WTC11 (cell line): ENCODE measurements at regions not wholly inside any gene's neighbourhood (a gene's known extent, or its start where the extent isn't known, plus 50 kb on each side); places are given as distances from the start of the nearest gene placed in this dataset.

Experiments used
- ATAC-seq: fragments of 200-7000 bp; cut with Tn5 transposase; 2 replicates; pipeline ENCODE4 v1.10.0; 2021; ENCODE audit warnings: mild to moderate bottlenecking, moderate library complexity
- CTCF ChIA-PET: fragments of 300-600 bp; sonication (Branson Sonifier 250); formaldehyde crosslinking; loops from one replicate; lab custom pipeline; 2021; ENCODE audit warnings: antibody characterized with exemption; lab: Charles Lee
- POLR2A ChIA-PET: fragments of 350-600 bp; sonication (Branson Sonifier 250); formaldehyde crosslinking; loops from one replicate; lab custom pipeline; 2021; ENCODE audit warnings: antibody characterized with exemption; lab: Charles Lee
- DNase-seq: peaks from one replicate; pipeline ENCODE4 v3.0.0; 2021; ENCODE audit warnings: low spot score
- H3K27ac Mint-ChIP-seq: 2 replicates; pipeline ENCODE4 v1.8.0; 2021; ENCODE audit warnings: mixed read lengths
- H3K27me3 Mint-ChIP-seq: 2 replicates; pipeline ENCODE4 v1.8.0; 2021; ENCODE audit warnings: low read depth, mild to moderate bottlenecking, moderate library complexity, mixed read lengths
- H3K36me3 Mint-ChIP-seq: 2 replicates; pipeline ENCODE4 v1.8.0; 2021; ENCODE audit warnings: mixed read lengths
- H3K4me1 Mint-ChIP-seq: 2 replicates; pipeline ENCODE4 v1.8.0; 2022; ENCODE audit warnings: mixed read lengths
- H3K4me3 Mint-ChIP-seq: 2 replicates; pipeline ENCODE4 v1.8.0; 2021; ENCODE audit warnings: mild to moderate bottlenecking, moderate library complexity, mixed read lengths
- H3K9me3 Mint-ChIP-seq: 2 replicates; pipeline ENCODE4 v1.8.0; 2021; ENCODE audit warnings: mixed read lengths
- AR ChIP-seq: fragments of 250-450 bp; sonication (Bioruptor Pico); IDR thresholded peaks from 2 replicates; pipeline ENCODE4 v1.9.0; 2021; ENCODE audit warnings: mild to moderate bottlenecking
- ATF6 ChIP-seq: sonication (generic); formaldehyde crosslinking; IDR thresholded peaks from 2 replicates; pipeline ENCODE4 v1.8.1; 2023; ENCODE audit warnings: mild to moderate bottlenecking, missing genetic modification reagents
- FOXP4 ChIP-seq: sonication (generic); formaldehyde crosslinking; IDR thresholded peaks from 2 replicates; pipeline ENCODE4 v1.8.0; 2022; ENCODE audit warnings: mild to moderate bottlenecking, missing genetic modification reagents
- GABPB1 ChIP-seq: sonication (generic); formaldehyde crosslinking; IDR thresholded peaks from 2 replicates; pipeline ENCODE4 v1.8.1; 2023; ENCODE audit warnings: mild to moderate bottlenecking, missing genetic modification reagents
- HMGXB4 ChIP-seq: sonication (generic); formaldehyde crosslinking; IDR thresholded peaks from 2 replicates; pipeline ENCODE4 v1.8.1; 2023; ENCODE audit warnings: mild to moderate bottlenecking, moderate library complexity, missing genetic modification reagents
- PRDM15 ChIP-seq: sonication (generic); formaldehyde crosslinking; IDR thresholded peaks from 2 replicates; pipeline ENCODE4 v1.8.0; 2022; ENCODE audit warnings: missing genetic modification reagents
- PRRX2 ChIP-seq: fragments of 250-450 bp; sonication (Bioruptor Pico); IDR thresholded peaks from 2 replicates; pipeline ENCODE4 v1.8.0; 2021; ENCODE audit warnings: mild to moderate bottlenecking
- RELA ChIP-seq: sonication (generic); formaldehyde crosslinking; IDR thresholded peaks from 2 replicates; pipeline ENCODE4 v1.8.1; 2022; ENCODE audit warnings: missing genetic modification reagents, mild to moderate bottlenecking, borderline replicate concordance
- RORB ChIP-seq: fragments of 250-450 bp; sonication (Bioruptor Pico); IDR thresholded peaks from 2 replicates; pipeline ENCODE4 v1.9.0; 2021; ENCODE audit warnings: mild to moderate bottlenecking
- SOX15 ChIP-seq: fragments of 250-450 bp; sonication (Bioruptor Pico); IDR thresholded peaks from 2 replicates; pipeline ENCODE4 v1.9.0; 2021; ENCODE audit warnings: mild to moderate bottlenecking
- ZMAT4 ChIP-seq: fragments of 250-450 bp; sonication (Bioruptor Pico); IDR thresholded peaks from 2 replicates; pipeline ENCODE4 v1.9.0; 2021; ENCODE audit warnings: mild to moderate bottlenecking
- ZNF281 ChIP-seq: sonication (generic); formaldehyde crosslinking; IDR thresholded peaks from 2 replicates; pipeline ENCODE4 v1.8.0; 2023; ENCODE audit warnings: mild to moderate bottlenecking, missing genetic modification reagents
- ZNF416 ChIP-seq: fragments of 250-450 bp; sonication (Bioruptor Pico); IDR thresholded peaks from 2 replicates; pipeline ENCODE4 v1.9.0; 2021; ENCODE audit warnings: mild to moderate bottlenecking, inconsistent platforms
- ZNF423 ChIP-seq: fragments of 250-450 bp; sonication (Bioruptor Pico); IDR thresholded peaks from 2 replicates; pipeline ENCODE4 v2.1.2; 2022; ENCODE audit warnings: mild to moderate bottlenecking, moderate library complexity
- ZNF425 ChIP-seq: fragments of 250-450 bp; sonication (Bioruptor Pico); conservative IDR thresholded peaks from 2 replicates; pipeline ENCODE4 v1.9.0; 2021; ENCODE audit warnings: mild to moderate bottlenecking
- ZSCAN18 ChIP-seq: fragments of 250-450 bp; sonication (Bioruptor Pico); IDR thresholded peaks from 2 replicates; pipeline ENCODE4 v2.1.2; 2022; ENCODE audit warnings: mild to moderate bottlenecking, moderate library complexity

GRCh38 chr3:159131376-159131775 lies 329.5 kb downstream of the MFSD1 start (continued):
- no peak for TF ChIP-seq FOXP4 (CRISPR knock-in tag)
- TF ChIP-seq ZNF425 (CRISPR knock-in tag), result no peak
- no peak for TF ChIP-seq PRRX2 (CRISPR knock-in tag)
- no peak for TF ChIP-seq ZMAT4 (CRISPR knock-in tag)
- no peak for TF ChIP-seq SOX15 (CRISPR knock-in tag)
- TF ChIP-seq RELA (CRISPR knock-in tag), result no peak

- H3K4me3 Mint-ChIP-seq, result no peak overlapping the region
- ChIA-PET POLR2A (no interaction called here), CTCF (interaction anchor here (1.0 to 1.2 kb wide), 2 partner anchors 8 to 12 kb away, joined by 3 read pairs; no protein-coding TSS in a partner anchor)
- H3K27ac Mint-ChIP-seq, result no peak overlapping the region
- no peak for ATAC-seq
- no peaks in the 10 kb centered on the region for H3K27me3 Mint-ChIP-seq
- TF ChIP-seq ZSCAN18 (CRISPR knock-in tag), result no peak
- TF ChIP-seq RORB (CRISPR knock-in tag), result no peak
- TF ChIP-seq ZNF281, result no peak
- TF ChIP-seq PRDM15 (CRISPR knock-in tag), result no peak
- TF ChIP-seq HMGXB4 (CRISPR knock-in tag), result no peak
- no peak for TF ChIP-seq ZNF423 (CRISPR knock-in tag)
- no peak for TF ChIP-seq ZNF416
- no peak for TF ChIP-seq GABPB1 (CRISPR knock-in tag)
- no peak for TF ChIP-seq ATF6 (CRISPR knock-in tag)
- TF ChIP-seq ZMAT4 (CRISPR knock-in tag), result no peak
- TF ChIP-seq AR (CRISPR knock-in tag), result no peak
- TF ChIP-seq, all 79 proteins: peak for 0
- no peaks in the 10 kb centered on the region for H3K4me1 Mint-ChIP-seq
- H3K9me3 Mint-ChIP-seq, result no peaks in the 10 kb centered on the region
- DNase-seq, result no peak
- H3K36me3 Mint-ChIP-seq, result no peaks in the 10 kb centered on the region
Observed at GRCh38 chr3:159137949-159138348, 336.1 kb downstream of the MFSD1 start.
